ENCODE measurements at regions not wholly inside any gene's neighbourhood (a gene's known extent, or its start where the extent isn't known, plus 50 kb on each side); places are given as distances from the start of the nearest gene placed in this dataset.

GRCh38 chr18:71689416-71690160, 854.6 kb downstream of the CBLN2 start:
- DNase-seq, result no peak

DNA sequence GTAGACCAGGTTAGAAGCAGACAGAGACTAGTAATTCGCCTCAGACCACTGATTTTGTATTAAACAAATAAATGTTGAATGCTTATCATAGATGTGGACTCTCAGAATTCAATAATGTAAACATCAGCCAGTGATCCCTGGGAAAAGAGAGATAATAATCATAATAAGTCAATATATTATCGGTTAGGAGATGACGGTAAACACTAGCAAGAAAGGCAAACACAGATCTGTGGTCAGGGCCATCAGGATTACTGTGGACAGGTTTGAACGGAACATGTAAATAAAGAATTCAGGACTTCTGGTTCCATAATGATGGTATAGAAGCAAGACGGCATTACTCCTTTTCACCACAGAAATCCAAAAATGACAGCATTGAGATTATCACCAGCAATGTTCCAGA, 861.6 kb downstream of the CBLN2 start:
- DNase-seq, result no peak

- DNase-seq, result no peak
These were observed 866.0 kb downstream of the CBLN2 start for GRCh38 chr18:71678144-71678543.

DNA sequence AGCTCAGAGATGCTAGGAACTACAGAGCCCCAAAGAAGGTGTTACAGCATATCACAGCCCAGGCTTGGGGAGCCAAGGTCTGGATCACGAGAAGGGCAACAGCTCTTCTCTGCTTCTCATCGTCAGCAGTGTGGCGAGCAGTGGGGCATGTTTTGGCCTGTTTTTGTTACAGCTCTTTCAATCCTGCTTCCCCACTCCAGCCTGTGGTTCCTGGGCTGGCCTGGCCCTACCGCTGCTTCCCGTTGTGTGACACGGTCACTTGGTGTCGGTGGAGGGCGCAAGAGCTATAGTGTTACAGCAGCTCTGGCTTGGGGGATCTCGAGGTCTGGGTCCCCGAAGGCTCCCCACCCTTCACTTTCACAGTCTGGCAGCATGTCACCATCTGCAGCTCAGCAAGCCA, 870.2 kb downstream of the CBLN2 start:
- no peak for DNase-seq

GRCh38 chr18:71673498-71673897, 870.6 kb downstream of the CBLN2 start:
- no peak for DNase-seq

DNA sequence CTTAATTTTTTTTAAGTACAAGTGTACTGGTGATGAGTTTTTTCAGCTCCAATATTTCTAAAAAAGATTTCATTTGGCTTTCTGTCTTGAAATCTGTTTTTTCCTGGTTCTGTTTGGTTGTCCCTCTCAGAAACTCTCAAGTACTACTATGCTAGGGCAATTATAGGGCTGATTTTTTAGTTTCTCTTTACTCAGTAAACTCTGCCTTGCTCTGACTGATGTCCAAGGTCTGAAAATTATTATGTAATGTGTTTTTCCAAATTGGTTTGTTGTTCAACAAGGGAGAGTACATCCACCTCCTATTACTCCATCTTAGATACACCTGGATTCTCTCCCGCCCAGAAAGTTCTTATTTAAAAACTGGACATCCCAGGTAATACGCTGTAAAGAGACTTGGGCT, 877.7 kb downstream of the CBLN2 start:
- no peak for DNase-seq

- DNase-seq, result no peak
These were observed 879.0 kb downstream of the CBLN2 start for GRCh38 chr18:71665131-71665530.

GRCh38 chr18:71643822-71644221, 900.3 kb downstream of the CBLN2 start:
- no peak for DNase-seq

- DNase-seq, result no peak
These were observed 913.4 kb downstream of the CBLN2 start for GRCh38 chr18:71630696-71631095.

DNA sequence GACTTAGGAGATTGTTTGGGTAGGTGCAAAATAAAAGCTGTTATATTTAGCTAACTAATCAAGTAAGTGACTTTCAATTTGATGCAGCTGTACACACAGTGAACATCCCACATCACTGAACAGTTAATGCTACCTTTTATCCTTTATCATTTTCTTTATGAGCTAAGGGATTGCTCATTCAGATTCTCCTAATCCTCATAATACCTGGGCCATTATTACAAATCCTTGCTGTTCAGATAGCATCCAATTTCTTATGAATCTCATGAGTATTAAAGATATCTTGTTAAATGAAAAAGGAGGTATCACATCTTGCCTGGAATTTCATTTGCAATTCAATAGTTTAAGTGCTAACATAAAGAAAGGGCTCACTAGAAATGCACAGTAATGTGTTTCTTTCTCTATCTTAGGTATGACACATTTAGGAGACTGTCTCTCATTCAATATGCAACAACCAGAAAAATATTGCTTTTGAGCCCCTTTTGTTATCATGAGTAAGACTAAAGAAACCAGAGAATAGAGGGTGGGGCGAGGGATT, 918.5 kb downstream of the CBLN2 start:
- DNase-seq, result no peak

DNA sequence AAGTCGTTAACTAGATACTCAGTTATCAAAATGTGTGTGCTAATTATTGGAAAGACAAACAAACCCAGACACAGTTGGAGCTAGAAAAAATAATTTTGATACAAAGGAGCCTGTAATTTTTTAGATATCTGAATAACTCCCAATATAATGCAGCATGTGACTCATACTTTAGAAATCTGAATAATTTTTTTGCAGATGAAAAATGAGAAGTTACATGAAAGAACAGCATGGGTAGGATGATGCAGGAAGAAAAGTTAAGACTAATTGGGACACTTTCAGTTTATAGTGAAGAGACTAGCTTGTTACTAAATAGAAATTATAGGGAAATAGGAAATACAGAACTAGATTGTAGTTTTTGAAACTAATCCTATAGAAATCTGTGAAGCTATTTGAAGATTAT, 945.8 kb downstream of the CBLN2 start:
- DNase-seq, result no peak

DNA sequence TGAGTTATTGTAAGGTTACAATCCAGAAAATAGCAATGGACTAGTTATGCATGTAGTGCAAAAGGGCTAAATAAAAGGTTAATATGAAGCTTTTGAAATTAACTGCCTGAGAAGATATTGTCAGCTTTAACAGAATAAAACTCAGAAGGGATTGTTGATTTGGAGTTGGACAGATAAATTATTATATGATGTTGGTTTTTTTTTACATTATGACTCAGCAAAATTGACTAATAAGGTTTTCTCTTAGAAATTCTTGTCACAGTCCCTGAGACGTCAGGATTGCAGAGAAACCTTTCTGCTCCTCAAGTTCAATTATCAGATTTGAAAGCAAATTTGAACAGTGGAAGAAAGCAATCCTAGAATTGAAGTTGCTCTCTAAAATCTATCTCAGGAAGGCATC, 946.9 kb downstream of the CBLN2 start:
- no peak for DNase-seq

DNA sequence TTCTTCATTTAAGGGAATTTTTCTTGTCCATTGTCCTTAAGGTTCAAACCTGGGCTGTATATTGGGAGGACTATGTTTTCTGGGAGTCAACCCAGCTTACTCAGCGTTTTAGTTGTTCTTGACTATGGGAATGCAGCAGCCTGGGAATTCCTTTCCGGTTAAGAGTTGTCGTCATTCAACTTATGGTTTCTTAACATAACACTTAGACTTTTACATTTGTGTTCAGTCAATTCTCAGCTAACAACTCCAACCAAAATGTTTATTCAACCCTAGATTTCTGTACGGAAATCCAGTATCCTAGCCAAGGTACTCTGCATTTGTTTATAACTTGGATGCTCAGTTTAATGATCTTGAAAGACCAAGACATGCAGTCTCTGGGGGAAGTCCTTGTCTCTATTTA, 960.9 kb downstream of the CBLN2 start:
- no peak for DNase-seq

DNA sequence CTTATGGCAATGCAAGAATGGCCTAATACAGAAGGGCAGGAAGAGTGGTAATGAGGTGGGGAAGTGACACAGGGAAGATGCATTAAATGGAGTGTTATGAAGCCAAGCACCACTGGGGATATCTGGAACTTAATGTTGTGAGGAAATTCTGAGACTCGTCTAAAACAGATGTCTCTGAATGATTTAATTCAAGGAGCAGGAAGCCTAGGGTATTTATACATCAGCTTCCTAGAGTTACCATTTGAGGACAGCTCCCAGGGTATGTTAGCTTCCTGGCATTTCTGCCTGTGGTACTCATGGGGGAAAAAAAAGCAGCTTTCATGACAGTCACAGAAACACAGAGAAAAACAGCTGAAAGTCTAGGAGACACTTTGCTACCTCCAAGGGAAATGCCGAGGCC, 989.5 kb downstream of the CBLN2 start:
- no peak for DNase-seq

- DNase-seq, result no peak
These were observed 1002.5 kb downstream of the CBLN2 start for GRCh38 chr18:71541643-71542042.

DNA sequence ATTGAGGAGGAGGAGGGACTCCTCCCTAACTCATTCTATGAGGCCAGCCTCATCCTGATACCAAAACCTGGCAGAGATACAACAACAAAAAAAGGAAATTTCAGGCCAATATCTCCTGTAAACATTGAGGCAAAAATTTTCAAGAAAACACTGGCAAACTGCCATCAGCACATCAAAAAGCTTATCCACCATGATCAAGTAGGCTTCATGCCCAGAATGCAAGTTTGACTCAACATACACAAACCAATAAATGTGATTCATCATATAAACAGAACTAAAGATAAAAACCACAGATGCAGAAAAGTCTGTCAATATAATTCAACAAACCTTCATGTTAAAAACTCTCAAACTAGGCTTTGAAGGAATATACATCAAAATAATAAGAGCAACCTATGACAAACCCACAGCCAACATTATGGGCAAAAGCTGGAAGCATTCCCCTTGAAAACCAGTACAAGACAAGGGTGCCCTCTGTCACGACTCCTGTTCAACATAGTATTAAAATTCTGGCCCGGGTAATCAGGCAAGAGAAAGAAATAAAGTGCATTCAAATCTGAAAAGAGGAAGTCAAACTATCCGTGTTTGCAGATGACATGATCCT, 1014.3 kb downstream of the CBLN2 start:
- no peak for DNase-seq

GRCh38 chr18:71523483-71524435, 1020.4 kb downstream of the CBLN2 start:
- DNase-seq, result no peak

- no peak for DNase-seq
These were observed 1038.6 kb downstream of the CBLN2 start for GRCh38 chr18:71505526-71505925.

- no peak for DNase-seq
These were observed 1040.9 kb downstream of the CBLN2 start for GRCh38 chr18:71503222-71503621.

DNA sequence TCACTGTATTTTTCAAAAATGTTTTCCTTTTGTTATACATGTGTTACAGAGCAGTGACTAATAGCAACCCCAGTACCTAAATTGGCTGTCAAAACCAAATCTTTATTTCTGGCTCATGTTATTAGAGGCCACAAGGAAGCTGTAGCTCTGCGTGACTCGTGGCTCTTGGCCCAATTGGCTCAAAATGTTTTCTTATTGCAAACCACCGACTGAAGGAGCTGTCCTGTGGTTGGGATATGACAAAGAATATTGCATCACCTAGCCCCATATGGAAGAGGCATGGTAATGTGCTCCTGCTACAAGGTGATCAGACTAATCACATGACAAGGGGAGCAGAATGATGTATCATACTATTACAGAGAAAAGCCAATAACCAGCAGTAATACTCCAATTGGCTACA, 1058.5 kb downstream of the CBLN2 start:
- no peak for DNase-seq

DNA sequence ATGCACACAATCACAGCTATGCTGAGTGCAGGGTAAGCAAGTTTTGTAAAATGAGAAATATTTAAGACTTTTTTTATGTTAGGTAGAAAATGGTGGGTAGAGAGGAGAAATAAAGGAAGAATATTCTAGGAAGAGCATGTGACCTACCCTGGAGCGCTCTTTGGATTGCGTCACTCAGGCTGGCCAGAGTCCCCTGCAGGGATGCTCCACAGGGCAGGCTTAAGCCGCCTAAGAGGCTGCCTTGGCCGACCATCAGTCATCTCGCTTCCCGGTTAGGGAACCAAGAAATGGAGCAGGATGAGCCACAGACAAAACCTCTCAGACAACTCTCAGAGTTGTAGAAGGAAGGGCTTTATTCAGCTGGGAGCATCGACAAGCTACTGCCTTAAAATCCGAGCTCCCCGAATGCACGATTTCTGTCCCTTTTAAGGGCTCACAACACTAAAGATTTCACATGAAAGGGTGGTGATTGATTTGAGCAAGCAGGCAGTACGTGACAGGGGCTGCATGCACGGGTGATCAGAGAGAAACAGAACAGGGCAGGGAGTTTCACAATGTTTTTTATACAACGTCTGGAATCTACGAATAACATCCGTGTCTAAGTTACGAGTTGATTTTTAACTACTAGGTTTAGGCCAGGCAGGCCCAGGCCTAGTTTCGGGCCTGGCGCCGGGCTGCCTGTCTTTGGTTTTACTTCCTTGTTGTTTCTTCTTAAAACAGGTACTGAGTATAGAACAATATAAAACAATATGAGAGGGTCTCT, 1072.0 kb downstream of the CBLN2 start:
- no peak for DNase-seq

DNA sequence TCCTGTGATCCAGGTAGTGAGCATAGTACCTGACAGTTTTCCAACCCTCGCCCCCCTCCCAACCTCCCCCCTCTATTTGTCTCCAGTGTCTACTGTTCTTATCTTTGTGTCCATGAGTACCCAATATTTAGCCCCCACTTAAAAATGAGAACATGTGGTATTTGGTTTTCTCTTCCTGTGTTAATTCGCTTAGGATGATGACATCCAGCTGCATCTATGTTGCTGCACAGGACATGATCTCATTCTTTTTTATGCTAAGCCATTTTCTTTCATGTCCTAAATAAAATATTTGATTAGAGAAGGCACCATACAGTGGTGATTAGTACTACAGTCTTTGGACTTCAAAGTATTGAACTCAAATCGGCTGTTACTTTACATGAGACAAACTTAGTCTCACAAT, 1087.9 kb downstream of the CBLN2 start:
- DNase-seq, result no peak

DNA sequence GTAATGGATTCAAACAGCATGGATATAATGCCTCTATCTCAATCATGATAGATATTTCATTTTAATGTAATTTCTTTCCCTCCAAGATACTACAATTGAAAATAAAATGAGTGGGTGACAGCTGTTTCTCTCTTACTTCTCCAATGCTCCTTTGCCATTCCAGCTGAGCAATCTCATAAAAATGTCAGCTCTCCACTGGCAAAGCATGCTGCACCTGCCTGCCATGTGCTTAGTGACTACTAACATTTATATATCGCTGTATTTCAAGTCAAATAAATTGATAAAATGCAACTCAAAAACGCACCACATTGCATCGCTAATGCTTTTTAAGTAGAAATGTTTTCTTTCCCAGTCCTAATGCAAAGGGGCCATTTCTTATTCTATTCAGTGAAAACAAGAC, 1093.9 kb downstream of the CBLN2 start:
- DNase-seq, result no peak
